GM18858 (cell line): ENCODE measurements at regions not wholly inside any gene's neighbourhood (a gene's known extent, or its start where the extent isn't known, plus 50 kb on each side); places are given as distances from the start of the nearest gene placed in this dataset.
"Not testable (repeated sequence)": the region's sequence is repeated elsewhere in the genome, so short reads cannot be mapped to it uniquely, and the experiment has no call there.

Experiments used
- ATAC-seq: cut with Tn5 transposase; IDR thresholded peaks from one replicate; pipeline ENCODE4 v1.9.1; 2021; ENCODE audit not compliant: unreplicated experiment

- ATAC-seq: no peak
Measured at GRCh38 chr4:107470173-107470572, 249.9 kb downstream of the PAPSS1 start.

- ATAC-seq: no peak
Measured at GRCh38 chr4:107468812-107469211, 251.2 kb downstream of the PAPSS1 start.

GRCh38 chr4:107468156-107468555 is 251.9 kb downstream of the PAPSS1 start:
- no peak for ATAC-seq

- no peak for ATAC-seq
Measured at GRCh38 chr4:107467461-107467860, 252.6 kb downstream of the PAPSS1 start.

GRCh38 chr4:107458194-107458593 is 261.8 kb downstream of the PAPSS1 start:
- no peak for ATAC-seq

- ATAC-seq: no peak
Measured at GRCh38 chr4:107453987-107454386, 266.0 kb downstream of the PAPSS1 start.

GRCh38 chr4:107452717-107453630 is 267.1 kb downstream of the PAPSS1 start:
- no peak for ATAC-seq

GRCh38 chr4:107449611-107450369 is 270.2 kb downstream of the PAPSS1 start:
- ATAC-seq: no peak

GRCh38 chr4:107442538-107443111 is 277.4 kb downstream of the PAPSS1 start:
- no peak for ATAC-seq

GRCh38 chr4:107439401-107439800 is 280.6 kb downstream of the PAPSS1 start:
- no peak for ATAC-seq

GRCh38 chr4:107436471-107436870 is 283.6 kb downstream of the PAPSS1 start:
- not testable (repeated sequence) for ATAC-seq

- no peak for ATAC-seq
Measured at GRCh38 chr4:107432451-107432850, 287.6 kb downstream of the PAPSS1 start.

- no peak for ATAC-seq
Measured at GRCh38 chr4:107423677-107424405, 296.2 kb downstream of the PAPSS1 start.

- not testable (repeated sequence) for ATAC-seq
Measured at GRCh38 chr4:107419536-107419935, 300.5 kb downstream of the PAPSS1 start.

GRCh38 chr4:107419052-107419451 is 301.0 kb downstream of the PAPSS1 start:
- no peak for ATAC-seq

GRCh38 chr4:107415490-107415889 is 304.5 kb downstream of the PAPSS1 start:
- not testable (repeated sequence) for ATAC-seq

GRCh38 chr4:107409872-107410271 is 310.2 kb downstream of the PAPSS1 start:
- not testable (repeated sequence) for ATAC-seq

GRCh38 chr4:107408968-107409367 is 311.1 kb downstream of the PAPSS1 start:
- no peak for ATAC-seq

- ATAC-seq: no peak
Measured at GRCh38 chr4:107404591-107405300, 315.3 kb downstream of the PAPSS1 start.

- no peak for ATAC-seq
Measured at GRCh38 chr4:107402291-107402690, 317.7 kb downstream of the PAPSS1 start.
